ENCODE measurements at regions not wholly inside any gene's neighbourhood (a gene's known extent, or its start where the extent isn't known, plus 50 kb on each side); places are given as distances from the start of the nearest gene placed in this dataset.
"Not testable (repeated sequence)": the region's sequence is repeated elsewhere in the genome, so short reads cannot be mapped to it uniquely, and the experiment has no call there.

DNA sequence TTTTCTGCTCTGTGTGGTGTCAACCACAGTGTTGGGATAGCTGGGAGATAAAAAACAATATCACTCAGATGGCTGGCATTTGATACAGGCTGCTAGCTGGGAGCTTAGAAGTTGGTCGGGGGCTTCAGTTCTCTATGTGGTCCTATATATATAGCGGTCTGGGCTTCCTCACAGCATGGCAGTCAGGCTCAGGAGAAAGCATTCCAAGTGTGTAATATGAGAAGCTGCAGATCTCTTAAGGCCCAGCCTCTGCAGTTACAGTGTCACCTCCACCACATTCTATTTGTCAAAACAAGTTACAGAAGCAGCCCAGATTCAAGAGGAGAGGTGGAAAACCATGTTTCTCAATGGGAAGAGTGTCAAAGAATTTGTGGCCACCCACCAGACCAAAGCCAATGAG is 108.1 kb upstream of the NIPBL start:
- Mint-ChIP-seq H3K9me3 (no peaks in the 10 kb centered on the region), H3K27ac (no peak overlapping the region), H3K4me3 (no peak overlapping the region), H3K27me3 (peaks cover 8% of the 10 kb centered on the region), H3K36me3 (ENCODE audit: low read depth) (no peaks in the 10 kb centered on the region), H3K4me1 (no peaks in the 10 kb centered on the region)
- no peak for ATAC-seq (replicated peaks)

DNA sequence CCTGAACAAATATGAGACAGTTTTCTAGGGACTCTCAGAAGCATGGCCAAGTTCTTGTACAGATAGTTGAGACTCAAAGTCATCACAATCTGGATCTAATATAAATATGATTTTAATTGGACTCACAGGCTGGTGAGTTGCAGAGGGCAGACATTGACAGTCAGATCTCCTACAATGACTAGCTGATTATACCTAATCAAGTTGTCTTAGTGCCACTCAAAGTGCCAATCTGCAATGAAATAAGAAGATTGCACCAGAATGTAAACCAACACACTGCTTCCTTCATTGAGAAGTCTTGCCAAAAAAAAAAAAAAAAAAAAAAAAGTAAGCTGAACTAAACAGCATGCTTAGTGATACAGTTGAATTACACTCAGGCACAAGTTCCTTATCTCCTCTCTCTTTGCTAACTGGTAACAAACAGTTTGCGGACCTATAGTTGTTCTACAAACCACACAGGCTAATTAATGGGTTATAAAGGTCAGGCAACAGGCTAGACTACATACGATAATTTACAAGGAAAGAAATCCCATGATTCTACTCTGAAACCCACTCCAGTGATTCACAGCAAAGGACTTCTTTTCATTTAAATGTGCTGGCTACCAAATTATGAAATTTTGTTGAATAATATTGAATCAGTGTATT is 107.3 kb upstream of the NIPBL start:
- no peak overlapping the region for H3K27ac Mint-ChIP-seq
- peaks cover 11% of the 10 kb centered on the region for H3K27me3 Mint-ChIP-seq
- no peaks in the 10 kb centered on the region for H3K36me3 Mint-ChIP-seq (ENCODE audit: low read depth)
- H3K9me3 Mint-ChIP-seq: no peaks in the 10 kb centered on the region
- no peaks in the 10 kb centered on the region for H3K4me1 Mint-ChIP-seq
- H3K4me3 Mint-ChIP-seq: no peak overlapping the region
- no peak for ATAC-seq (replicated peaks)

DNA sequence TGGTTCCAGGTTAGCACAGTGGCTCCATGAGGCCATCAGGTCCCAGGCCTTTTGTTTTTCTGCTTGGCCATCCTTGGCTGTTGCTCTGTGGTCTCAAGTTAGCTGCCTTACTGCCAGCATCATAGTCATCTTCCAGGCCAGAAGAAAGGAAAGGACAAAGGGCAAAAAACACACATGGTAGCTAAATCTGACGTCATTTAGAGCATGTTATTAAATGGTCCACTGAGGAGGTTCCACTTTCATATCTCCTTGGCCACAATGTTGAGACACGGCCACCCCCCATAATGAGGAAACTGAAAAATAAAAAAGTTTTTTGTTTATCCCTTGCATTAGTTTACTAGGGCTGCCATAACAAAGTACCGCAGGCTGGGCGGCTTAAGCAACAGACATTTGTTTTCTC is 106.4 kb upstream of the NIPBL start:
- Mint-ChIP-seq H3K4me1 (no peaks in the 10 kb centered on the region), H3K9me3 (no peaks in the 10 kb centered on the region), H3K27me3 (peaks cover 11% of the 10 kb centered on the region), H3K36me3 (ENCODE audit: low read depth) (no peaks in the 10 kb centered on the region), H3K4me3 (no peak overlapping the region), H3K27ac (no peak overlapping the region)
- ATAC-seq (replicated peaks): no peak

DNA sequence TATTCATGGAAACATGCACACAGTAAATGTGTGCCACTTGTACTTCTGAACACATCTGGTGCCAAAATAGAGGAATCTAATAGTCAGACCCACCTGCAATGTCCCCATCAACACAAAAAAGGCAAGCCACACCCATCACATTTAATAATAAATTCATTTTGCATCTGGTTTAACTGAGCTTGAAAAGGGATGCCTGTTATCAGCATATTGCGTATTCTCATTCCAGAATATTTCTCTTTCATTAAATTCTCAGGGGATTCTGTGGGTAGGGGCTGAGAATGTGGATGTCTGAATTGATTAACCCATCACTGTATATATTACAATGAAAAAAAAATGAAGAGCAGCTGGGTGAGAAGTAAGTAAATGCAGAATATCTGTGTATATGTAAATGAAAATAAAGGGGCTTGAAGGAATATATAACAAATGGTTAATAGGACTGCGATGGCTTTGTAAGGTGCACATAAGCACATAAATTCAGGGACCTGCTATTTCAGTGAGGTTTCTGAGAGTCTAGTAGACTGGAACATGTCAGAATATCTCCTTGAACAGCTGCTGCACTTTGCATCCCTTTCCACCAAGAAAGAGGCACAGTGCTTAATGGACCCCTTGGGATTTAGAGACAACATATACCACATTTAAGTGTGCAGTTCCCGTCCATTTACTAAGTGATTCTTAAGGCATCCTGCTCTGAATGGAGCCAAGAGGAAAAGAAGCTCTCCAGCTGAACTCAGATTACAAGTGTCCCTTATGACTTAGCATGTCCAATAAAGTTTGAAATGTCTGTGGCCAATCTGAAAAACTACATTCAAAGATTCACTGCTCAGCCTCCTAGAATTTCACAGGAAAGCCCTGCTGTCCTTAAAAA is 104.1 kb upstream of the NIPBL start:
- H3K4me1 Mint-ChIP-seq: no peaks in the 10 kb centered on the region
- no peak for ATAC-seq (replicated peaks)
- H3K27me3 Mint-ChIP-seq: peaks cover 11% of the 10 kb centered on the region
- H3K27ac Mint-ChIP-seq: no peak overlapping the region
- H3K36me3 Mint-ChIP-seq (ENCODE audit: low read depth): no peaks in the 10 kb centered on the region
- no peaks in the 10 kb centered on the region for H3K9me3 Mint-ChIP-seq
- no peak overlapping the region for H3K4me3 Mint-ChIP-seq

DNA sequence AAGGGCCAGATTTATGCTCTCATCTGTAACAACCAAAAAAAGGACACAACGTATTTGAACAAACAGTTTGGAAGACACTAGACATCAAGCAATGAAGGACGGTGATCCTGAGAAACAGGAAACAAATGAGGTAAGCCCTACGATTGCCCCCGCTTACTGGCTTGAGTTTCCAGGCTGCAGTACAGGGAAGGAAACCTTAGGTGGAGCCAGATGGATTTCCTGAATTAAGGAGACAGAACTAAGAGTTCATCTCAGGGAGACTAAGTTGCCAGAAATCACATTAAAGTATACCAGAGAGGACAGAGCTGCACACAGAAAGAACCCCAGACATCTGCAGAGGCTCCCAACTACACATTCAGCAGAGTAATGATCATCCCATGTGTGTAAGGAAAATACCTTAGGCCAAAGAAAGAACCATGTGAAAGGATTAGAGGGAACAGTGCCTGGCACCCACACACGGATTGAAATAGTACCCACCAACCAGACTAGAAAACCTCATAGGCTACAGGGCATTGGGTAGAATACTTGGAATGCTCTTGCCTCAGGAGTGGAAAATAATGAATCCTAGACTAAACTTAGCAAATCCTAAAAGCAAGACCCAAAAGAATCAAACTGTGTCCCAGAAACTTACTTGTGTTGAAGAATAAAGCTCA is 99.3 kb upstream of the NIPBL start:
- Mint-ChIP-seq H3K27ac (no peak overlapping the region), H3K36me3 (ENCODE audit: low read depth) (no peaks in the 10 kb centered on the region), H3K27me3 (peaks cover 20% of the 10 kb centered on the region), H3K4me1 (no peaks in the 10 kb centered on the region), H3K4me3 (no peak overlapping the region), H3K9me3 (peaks cover 8% of the 10 kb centered on the region)
- no peak for ATAC-seq (replicated peaks)

DNA sequence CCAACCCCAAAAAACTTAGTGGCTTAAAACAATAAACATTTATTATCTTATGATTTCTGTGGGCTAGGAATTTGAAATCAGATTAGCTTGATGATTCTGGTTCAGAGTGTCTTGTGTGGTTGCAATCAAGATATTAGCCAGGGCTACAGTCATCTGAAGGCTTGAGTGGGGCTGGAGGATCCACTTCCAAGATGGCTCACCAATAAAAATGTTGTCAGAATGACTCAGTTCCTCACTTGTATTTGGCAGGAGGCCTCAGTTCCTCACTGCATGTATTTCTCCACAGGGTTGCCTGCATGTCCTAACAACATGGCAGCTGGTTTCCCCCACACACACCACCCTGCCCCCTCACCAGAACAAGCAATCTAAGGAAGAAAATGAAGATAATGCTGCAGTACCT is 98.2 kb upstream of the NIPBL start:
- no peaks in the 10 kb centered on the region for H3K4me1 Mint-ChIP-seq
- peaks cover 8% of the 10 kb centered on the region for H3K9me3 Mint-ChIP-seq
- H3K36me3 Mint-ChIP-seq (ENCODE audit: low read depth): no peaks in the 10 kb centered on the region
- H3K27ac Mint-ChIP-seq: no peak overlapping the region
- ATAC-seq (replicated peaks): no peak
- H3K4me3 Mint-ChIP-seq: no peak overlapping the region
- peaks cover 20% of the 10 kb centered on the region for H3K27me3 Mint-ChIP-seq

DNA sequence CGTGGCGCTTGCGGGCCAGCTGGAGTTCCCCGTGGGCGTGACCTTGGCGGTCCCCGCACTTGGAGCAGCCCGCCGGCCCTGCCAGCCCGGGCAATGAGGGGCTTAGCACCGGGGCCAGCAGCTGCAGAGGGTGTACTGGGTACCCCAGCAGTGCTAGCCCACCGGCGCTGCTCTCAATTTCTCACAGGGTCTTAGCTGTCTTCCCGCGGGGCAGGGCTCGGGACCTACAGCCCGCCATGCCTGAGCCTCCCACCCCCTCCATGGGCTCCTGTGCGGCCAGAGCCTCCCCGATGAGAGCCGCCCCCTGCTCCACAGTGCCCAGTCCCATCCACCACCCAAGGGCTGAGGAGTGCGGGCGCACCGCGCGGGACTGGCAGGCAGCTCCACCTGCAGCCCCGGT is 94.0 kb upstream of the NIPBL start:
- not testable (repeated sequence) for H3K27ac Mint-ChIP-seq; H3K4me1 Mint-ChIP-seq; H3K4me3 Mint-ChIP-seq; ATAC-seq (replicated peaks); H3K36me3 Mint-ChIP-seq (ENCODE audit: low read depth); H3K9me3 Mint-ChIP-seq
- peaks cover 14% of the 10 kb centered on the region for H3K27me3 Mint-ChIP-seq

DNA sequence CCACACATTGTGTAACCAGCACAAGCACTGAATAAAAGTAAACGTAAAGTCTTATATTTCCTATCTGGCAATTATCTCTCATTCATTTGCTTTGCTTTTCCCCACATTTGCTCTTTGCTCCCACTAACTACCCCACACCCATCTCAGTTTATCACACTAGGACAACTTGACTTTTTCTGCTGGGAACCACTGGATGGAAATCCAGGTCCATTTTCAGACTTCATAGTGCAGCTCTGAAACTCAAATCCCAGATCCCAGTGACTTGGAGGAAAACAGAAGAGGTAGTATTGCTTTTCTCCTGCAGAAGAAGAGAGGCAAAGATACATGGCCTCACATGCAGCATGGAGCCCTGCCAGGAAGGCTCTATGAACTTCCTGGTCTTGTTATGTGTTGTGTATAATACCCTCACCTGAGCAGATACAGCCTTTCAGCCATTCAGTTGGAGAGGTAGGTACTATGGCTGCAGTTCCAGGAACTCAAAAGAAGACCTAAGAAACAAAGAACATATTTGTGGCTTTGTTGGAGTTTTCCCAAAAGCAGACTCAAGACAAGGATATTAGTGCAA is 90.0 kb upstream of the NIPBL start:
- Mint-ChIP-seq H3K9me3 (no peaks in the 10 kb centered on the region), H3K4me3 (no peak overlapping the region), H3K27ac (no peak overlapping the region), H3K27me3 (peaks cover 12% of the 10 kb centered on the region), H3K36me3 (ENCODE audit: low read depth) (no peaks in the 10 kb centered on the region), H3K4me1 (no peaks in the 10 kb centered on the region)
- no peak for ATAC-seq (replicated peaks)

DNA sequence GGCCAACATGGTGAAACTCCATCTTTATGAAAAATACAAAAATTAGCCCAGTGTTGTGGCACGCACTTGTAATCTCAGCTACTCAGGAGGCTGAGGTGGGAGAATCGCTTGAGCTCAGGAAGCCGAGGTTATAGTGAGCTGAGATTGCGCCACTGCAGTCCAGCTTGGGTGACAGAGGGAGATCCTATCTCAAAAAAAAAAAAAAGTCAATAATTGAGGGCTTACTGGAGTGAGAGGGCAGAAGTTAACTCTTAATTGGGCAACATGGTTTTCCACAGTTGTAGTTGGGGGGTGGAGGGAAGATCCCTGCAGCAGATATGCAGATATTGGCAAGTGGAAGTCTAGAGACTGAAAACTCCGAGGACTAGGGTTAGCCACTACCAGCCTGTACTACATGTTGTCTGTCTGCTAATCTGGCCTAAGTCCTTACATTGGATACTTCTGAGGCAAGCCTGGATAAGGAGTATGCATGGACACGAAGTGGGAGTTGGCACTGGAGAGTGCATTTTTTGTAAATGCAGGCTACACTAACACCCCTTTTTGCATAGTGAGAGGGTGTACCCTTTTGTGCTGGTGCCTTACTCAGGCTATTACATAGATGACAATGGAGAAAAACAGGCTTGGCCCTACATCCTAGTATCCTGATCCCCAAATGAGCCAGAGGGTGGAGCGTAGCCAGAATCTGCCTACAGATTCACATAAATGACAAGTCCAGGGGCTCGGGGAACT is 89.0 kb upstream of the NIPBL start:
- Mint-ChIP-seq H3K36me3 (ENCODE audit: low read depth) (no peaks in the 10 kb centered on the region), H3K9me3 (no peaks in the 10 kb centered on the region), H3K27me3 (peaks cover 12% of the 10 kb centered on the region), H3K4me1 (no peaks in the 10 kb centered on the region), H3K4me3 (no peak overlapping the region), H3K27ac (no peak overlapping the region)
- ATAC-seq (replicated peaks): no peak

DNA sequence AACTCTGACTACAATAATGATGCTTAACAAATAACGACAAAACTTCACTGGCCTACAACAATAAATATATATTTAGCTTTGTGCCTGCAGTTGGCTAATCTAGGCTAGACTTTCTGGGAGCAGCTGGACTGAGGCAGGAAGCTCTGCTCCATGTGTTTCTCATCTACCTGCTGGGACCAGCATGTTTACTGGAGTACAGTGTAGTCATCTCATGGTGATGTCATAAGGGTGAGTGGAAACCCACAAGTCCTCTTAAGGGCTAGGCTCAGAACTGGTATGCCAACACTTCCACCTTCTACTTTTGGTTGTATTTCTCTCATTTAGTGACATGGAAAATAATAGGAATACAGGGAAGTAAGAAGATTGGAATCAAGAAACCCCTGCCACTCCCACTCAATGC is 85.7 kb upstream of the NIPBL start:
- Mint-ChIP-seq H3K36me3 (ENCODE audit: low read depth) (no peaks in the 10 kb centered on the region), H3K4me3 (no peak overlapping the region), H3K27me3 (peaks cover 15% of the 10 kb centered on the region), H3K9me3 (no peaks in the 10 kb centered on the region), H3K4me1 (no peaks in the 10 kb centered on the region), H3K27ac (no peak overlapping the region)
- no peak for ATAC-seq (replicated peaks)

DNA sequence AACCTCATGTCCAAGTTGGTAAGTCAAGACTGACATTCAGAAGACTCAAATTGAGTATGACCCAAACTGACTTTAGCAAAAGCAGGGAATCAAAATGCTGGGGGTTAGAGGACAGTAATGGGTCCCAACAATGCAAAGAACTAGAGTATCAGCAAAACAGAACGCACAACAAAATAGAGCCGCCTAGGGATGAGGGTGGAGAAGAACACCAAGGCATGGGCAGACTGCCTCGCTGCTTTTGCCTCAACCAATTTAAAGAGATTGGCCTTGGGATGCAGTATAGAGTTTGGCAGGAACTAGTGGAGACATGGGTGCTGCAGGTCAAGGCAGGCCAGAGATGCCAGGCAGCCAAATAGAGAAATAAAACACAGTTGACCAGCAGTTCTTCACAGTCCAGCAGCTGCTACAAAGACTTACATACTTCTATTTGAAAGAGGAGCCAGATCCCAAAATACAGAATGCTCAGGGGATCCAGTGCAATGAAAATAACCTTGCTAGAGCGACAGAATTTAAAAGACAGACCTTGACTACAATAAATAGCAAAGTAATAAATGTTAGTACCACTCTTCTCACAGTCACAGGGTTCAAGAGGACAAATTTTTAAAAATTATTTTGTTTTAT is 83.9 kb upstream of the NIPBL start:
- no peak overlapping the region for H3K4me3 Mint-ChIP-seq
- peaks cover 15% of the 10 kb centered on the region for H3K27me3 Mint-ChIP-seq
- no peaks in the 10 kb centered on the region for H3K4me1 Mint-ChIP-seq
- no peaks in the 10 kb centered on the region for H3K36me3 Mint-ChIP-seq (ENCODE audit: low read depth)
- ATAC-seq (replicated peaks): no peak
- H3K9me3 Mint-ChIP-seq: no peaks in the 10 kb centered on the region
- no peak overlapping the region for H3K27ac Mint-ChIP-seq

DNA sequence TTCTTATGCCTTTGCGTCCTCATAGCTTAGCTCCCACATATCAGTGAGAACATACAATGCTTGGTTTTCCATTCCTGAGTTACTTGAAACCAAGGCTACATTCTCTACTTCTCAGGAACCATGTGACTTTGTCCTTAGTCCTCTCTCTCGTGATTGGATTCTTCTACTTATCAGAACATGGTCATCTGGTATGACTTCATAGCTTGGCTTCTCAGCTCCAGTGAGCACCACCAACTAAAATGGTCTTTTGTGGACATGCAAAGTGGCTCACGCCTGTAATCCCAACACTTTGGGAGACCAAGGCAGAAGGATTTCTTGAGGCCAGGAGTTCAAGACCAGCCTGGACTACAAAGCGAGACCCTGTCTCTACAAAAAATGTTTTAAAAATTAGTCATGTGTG is 81.2 kb upstream of the NIPBL start:
- H3K27me3 Mint-ChIP-seq: peaks cover 15% of the 10 kb centered on the region
- H3K4me1 Mint-ChIP-seq: no peaks in the 10 kb centered on the region
- no peaks in the 10 kb centered on the region for H3K36me3 Mint-ChIP-seq (ENCODE audit: low read depth)
- H3K9me3 Mint-ChIP-seq: no peaks in the 10 kb centered on the region
- H3K4me3 Mint-ChIP-seq: no peak overlapping the region
- ATAC-seq (replicated peaks): no peak
- H3K27ac Mint-ChIP-seq: no peak overlapping the region

DNA sequence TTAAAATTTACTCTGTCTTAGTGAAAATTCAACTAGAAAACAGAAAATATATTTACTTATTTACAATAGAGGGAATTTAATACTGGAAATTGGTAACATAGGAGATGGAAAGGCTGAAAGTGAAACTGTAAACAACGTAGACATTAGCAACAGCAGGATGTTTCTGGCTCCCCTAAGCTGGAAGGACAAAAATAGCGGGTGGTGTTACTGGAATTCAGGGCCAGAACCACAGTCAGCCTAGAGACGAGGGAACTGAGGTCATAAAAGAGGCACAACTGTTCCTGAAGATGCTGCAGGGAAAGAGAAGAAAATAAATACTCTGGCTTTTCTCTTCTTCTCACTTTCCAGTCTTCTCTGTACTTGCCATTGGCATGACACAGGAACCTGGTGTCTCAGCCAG is 80.4 kb upstream of the NIPBL start:
- H3K4me1 Mint-ChIP-seq: no peaks in the 10 kb centered on the region
- ATAC-seq (replicated peaks): no peak
- peaks cover 10% of the 10 kb centered on the region for H3K27me3 Mint-ChIP-seq
- no peaks in the 10 kb centered on the region for H3K9me3 Mint-ChIP-seq
- H3K36me3 Mint-ChIP-seq (ENCODE audit: low read depth): no peaks in the 10 kb centered on the region
- no peak overlapping the region for H3K4me3 Mint-ChIP-seq
- no peak overlapping the region for H3K27ac Mint-ChIP-seq

DNA sequence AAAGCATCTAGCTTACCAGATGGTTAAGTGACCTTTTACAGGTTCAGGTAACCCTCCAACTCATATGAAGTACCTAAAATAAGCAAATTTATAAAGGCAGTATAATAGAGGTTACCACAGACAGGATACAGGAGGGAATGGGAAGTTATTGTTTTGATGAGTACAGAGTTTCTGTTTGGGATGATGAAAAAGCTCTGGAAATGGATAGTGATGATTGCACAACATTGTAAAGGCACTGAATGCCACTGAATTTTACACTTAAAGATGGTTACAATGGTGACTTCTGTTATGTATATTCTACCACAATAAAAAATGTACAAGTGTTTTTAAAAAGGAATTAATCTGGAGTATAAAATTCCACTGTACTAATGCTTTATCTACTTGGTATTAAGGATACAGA is 75.0 kb upstream of the NIPBL start:
- Mint-ChIP-seq H3K9me3 (no peaks in the 10 kb centered on the region), H3K27me3 (peaks cover 6% of the 10 kb centered on the region), H3K4me1 (no peaks in the 10 kb centered on the region), H3K27ac (no peak overlapping the region), H3K36me3 (ENCODE audit: low read depth) (no peaks in the 10 kb centered on the region), H3K4me3 (no peak overlapping the region)
- ATAC-seq (replicated peaks): no peak
